H1 (cell line): ENCODE measurements at regions not wholly inside any gene's neighbourhood (a gene's known extent, or its start where the extent isn't known, plus 50 kb on each side); places are given as distances from the start of the nearest gene placed in this dataset.

ENCODE experiments used
- CTCF ChIA-PET: fragments of 300-600 bp; sonication (Branson Sonifier 250); formaldehyde crosslinking; loops from one replicate; lab custom pipeline; 2021; ENCODE audit not compliant: partially characterized antibody; lab: Charles Lee
- POLR2A ChIA-PET: fragments of 300-600 bp; sonication (Branson Sonifier 250); formaldehyde crosslinking; loops from one replicate; lab custom pipeline; 2021; ENCODE audit warnings: inconsistent platforms; ENCODE audit not compliant: partially characterized antibody; lab: Charles Lee
- DNase-seq, 2 experiments: peaks; one replicate each; pipeline versions ENCODE4 v3.0.0 to v3.0.0-alpha.2; 2010 to 2022; ENCODE audit warnings: low spot score in 2 of 2, low read depth in 1 of 2, mixed read lengths in 1 of 2
- FAIRE-seq: peaks from 2 replicates; lab custom pipeline; 2011; peaks lifted over from hg19 to GRCh38; lab: Jason Lieb, UNC
- H2AFZ ChIP-seq: 2 replicates; pipeline ENCODE4 v1.8.1; 2012; ENCODE audit warnings: low read length, inconsistent platforms
- H2AK5ac ChIP-seq: 2 replicates; pipeline ENCODE4 v1.6.1; 2013; ENCODE audit warnings: low read depth, low read length
- H2BK120ac ChIP-seq: replicated peaks from 2 replicates; pipeline ENCODE3; 2013; ENCODE audit warnings: low read depth, low read length, inconsistent platforms
- H2BK12ac ChIP-seq: 2 replicates; pipeline ENCODE4 v1.6.1; 2013; ENCODE audit warnings: low read depth, low read length
- H2BK15ac ChIP-seq: 2 replicates; pipeline ENCODE4 v1.6.1; 2013; ENCODE audit warnings: low read length
- H2BK20ac ChIP-seq: 2 replicates; pipeline ENCODE4 v1.6.1; 2013; ENCODE audit warnings: low read length
- H2BK5ac ChIP-seq: 2 replicates; pipeline ENCODE4 v1.6.1; 2013; ENCODE audit warnings: low read depth, low read length
- H3K14ac ChIP-seq: 2 replicates; pipeline ENCODE4 v1.6.1; 2013; ENCODE audit warnings: inconsistent platforms; ENCODE audit not compliant: insufficient read length
- H3K18ac ChIP-seq: 2 replicates; pipeline ENCODE4 v1.6.1; 2013; ENCODE audit warnings: low read length; ENCODE audit errors: extremely low read depth
- H3K23ac ChIP-seq: 2 replicates; pipeline ENCODE4 v1.6.1; 2013; ENCODE audit warnings: inconsistent platforms; ENCODE audit not compliant: insufficient read length
- H3K23me2 ChIP-seq: 2 replicates; pipeline ENCODE4 v1.6.1; 2013; ENCODE audit warnings: low read depth, low read length
- H3K27ac ChIP-seq: 2 replicates; pipeline ENCODE4 v1.6.1; 2011; ENCODE audit warnings: low read depth, low read length, inconsistent platforms
- H3K27me3 ChIP-seq, 4 experiments: replicated peaks in 1 of 4; 1 replicate in 1 of 4; 2 replicates in 3 of 4; pipeline versions ENCODE4 v1.6.1 to v1.8.1; 2011 to 2013; ENCODE audit warnings: low read length in 3 of 4, mild to moderate bottlenecking in 3 of 4, inconsistent platforms in 2 of 4, mixed read lengths in 2 of 4, moderate library complexity in 1 of 4; ENCODE audit not compliant: control insufficient read depth in 3 of 4, insufficient read depth in 3 of 4; ENCODE audit errors: extremely low read depth in 1 of 4
- H3K36me3 ChIP-seq, 4 experiments: 2 replicates each; pipeline versions ENCODE4 v1.6.1 to v1.8.1; 2011 to 2013; ENCODE audit warnings: mild to moderate bottlenecking in 4 of 4, low read length in 3 of 4, moderate library complexity in 2 of 4, control low read depth in 1 of 4, inconsistent platforms in 1 of 4; ENCODE audit not compliant: insufficient read depth in 4 of 4, control insufficient read depth in 2 of 4
- H3K4ac ChIP-seq: replicated peaks from 2 replicates; pipeline ENCODE3; 2013; ENCODE audit warnings: low read length, low read depth, mixed read lengths, inconsistent platforms; ENCODE audit not compliant: insufficient read length
- H3K4me1 ChIP-seq, 4 experiments: replicated peaks in 1 of 4; 1 replicate in 1 of 4; 2 replicates in 3 of 4; pipeline versions ENCODE4 v1.6.1 to v1.8.1; 2011 to 2013; ENCODE audit warnings: low read length in 3 of 4, inconsistent platforms in 2 of 4, mixed read lengths in 1 of 4; ENCODE audit not compliant: insufficient read depth in 4 of 4, control insufficient read depth in 3 of 4
- H3K4me2 ChIP-seq, 2 experiments: 2 replicates each; pipeline versions ENCODE4 v1.6.1 to v1.8.1; 2011 to 2013; ENCODE audit warnings: low read depth in 2 of 2, low read length in 2 of 2, control low read depth in 1 of 2, inconsistent platforms in 1 of 2, mild to moderate bottlenecking in 1 of 2; ENCODE audit not compliant: insufficient read depth in 1 of 2
- H3K4me3 ChIP-seq, 4 experiments: fragments of 200-600, 300-600 bp in 1 of 4; sonication (generic), shearing (Covaris generic), sonication (Bioruptor Twin) in 1 of 4; 2 replicates each; pipeline versions ENCODE4 v1.5.1 to v1.8.1; 2011 to 2016; ENCODE audit warnings: low read length in 4 of 4, low read depth in 3 of 4, control low read depth in 2 of 4, inconsistent platforms in 2 of 4, mild to moderate bottlenecking in 2 of 4, mixed read lengths in 1 of 4, moderate library complexity in 1 of 4; ENCODE audit not compliant: insufficient read depth in 2 of 4; ENCODE audit errors: extremely low read depth in 1 of 4
- H3K56ac ChIP-seq: replicated peaks from 2 replicates; pipeline ENCODE3; 2013; ENCODE audit warnings: low read depth, mild to moderate bottlenecking, mixed read lengths, low read length, inconsistent platforms; ENCODE audit not compliant: insufficient read length
- H3K79me1 ChIP-seq: 2 replicates; pipeline ENCODE4 v1.6.1; 2013; ENCODE audit warnings: low read depth, low read length, control low read depth
- H3K79me2 ChIP-seq, 2 experiments: 2 replicates each; pipeline versions ENCODE4 v1.6.1 to v1.8.1; 2012 to 2013; ENCODE audit warnings: low read length in 2 of 2, mild to moderate bottlenecking in 2 of 2, inconsistent platforms in 1 of 2; ENCODE audit not compliant: insufficient read depth in 2 of 2, control insufficient read depth in 1 of 2
- H3K9ac ChIP-seq, 4 experiments: replicated peaks in 1 of 4; 1 replicate in 1 of 4; 2 replicates in 3 of 4; pipeline versions ENCODE4 v1.6.1 to v1.8.1; 2011 to 2013; ENCODE audit warnings: low read depth in 3 of 4, low read length in 3 of 4, control low read depth in 2 of 4, mild to moderate bottlenecking in 2 of 4, moderate library complexity in 2 of 4, inconsistent platforms in 1 of 4; ENCODE audit errors: extremely low read depth in 1 of 4
- H3K9me3 ChIP-seq, 2 experiments: 2 replicates each; pipeline versions ENCODE4 v1.6.1 to v1.8.1; 2012 to 2013; ENCODE audit warnings: mild to moderate bottlenecking in 2 of 2, moderate library complexity in 2 of 2, control low read depth in 1 of 2, inconsistent platforms in 1 of 2, low read depth in 1 of 2, low read length in 1 of 2, mixed read lengths in 1 of 2; ENCODE audit not compliant: insufficient read depth in 2 of 2
- H4K20me1 ChIP-seq, 2 experiments: replicated peaks in 1 of 2; 2 replicates each; pipeline versions ENCODE3 to v1.8.1; 2011 to 2013; ENCODE audit warnings: inconsistent platforms in 2 of 2, low read length in 2 of 2, mild to moderate bottlenecking in 1 of 2; ENCODE audit not compliant: insufficient read depth in 2 of 2, control insufficient read depth in 1 of 2
- H4K5ac ChIP-seq: 2 replicates; pipeline ENCODE4 v1.6.1; 2013; ENCODE audit warnings: low read length, low read depth, mixed read lengths, inconsistent platforms; ENCODE audit not compliant: insufficient read length
- H4K8ac ChIP-seq: 2 replicates; pipeline ENCODE4 v1.8.0; 2013; ENCODE audit warnings: mild to moderate bottlenecking, moderate library complexity, low read length, inconsistent platforms; ENCODE audit not compliant: insufficient read depth; ENCODE audit errors: extremely low read depth
- H4K91ac ChIP-seq: replicated peaks from 2 replicates; pipeline ENCODE3; 2013; ENCODE audit warnings: low read length, mixed read lengths, inconsistent platforms; ENCODE audit not compliant: insufficient read length
- CBX8 ChIP-seq: fragments of 300-800, 300-1000 bp; sonication (generic); IDR thresholded peaks from 2 replicates; pipeline ENCODE4 v1.7.1; 2016; ENCODE audit warnings: low read depth, low read length, borderline replicate concordance
- CHD2 ChIP-seq: IDR thresholded peaks from 2 replicates; pipeline ENCODE4 v1.6.1; 2012; ENCODE audit warnings: low read length, improper control_type of control experiment
- CTCF ChIP-seq, 3 experiments: IDR thresholded peaks; 1 replicate in 2 of 3; 2 replicates in 1 of 3; pipeline versions ENCODE4 v1.5.1 to v1.6.1; 2011; ENCODE audit warnings: low read length in 3 of 3, mild to moderate bottlenecking in 3 of 3, inconsistent platforms in 2 of 3, low read depth in 1 of 3, moderate library complexity in 1 of 3; ENCODE audit not compliant: insufficient read depth in 1 of 3; ENCODE audit errors: control extremely low read depth in 1 of 3
- E2F6 ChIP-seq: IDR thresholded peaks from 2 replicates; pipeline ENCODE4 v1.6.1; 2012; ENCODE audit warnings: inconsistent platforms
- EP300 ChIP-seq, 2 experiments: IDR thresholded peaks; 1 replicate in 1 of 2; 2 replicates in 1 of 2; pipeline ENCODE4 v1.6.1; 2011 to 2012; ENCODE audit warnings: low read depth in 2 of 2, low read length in 2 of 2, mild to moderate bottlenecking in 2 of 2, borderline replicate concordance in 1 of 2, inconsistent platforms in 1 of 2, moderate library complexity in 1 of 2
- HDAC6 ChIP-seq: IDR thresholded peaks from one replicate; pipeline ENCODE4 v1.7.1; 2012; ENCODE audit warnings: low read depth, mild to moderate bottlenecking, inconsistent platforms, low read length, moderate library complexity
- KDM1A ChIP-seq: fragments of 200-600, 300-600 bp; sonication (generic); IDR thresholded peaks from 2 replicates; pipeline ENCODE4 v1.7.1; 2016; ENCODE audit warnings: mild to moderate bottlenecking, low read length, borderline replicate concordance
- PHF8 ChIP-seq: fragments of 200-600 bp; sonication (generic); conservative IDR thresholded peaks from 2 replicates; pipeline ENCODE4 v1.7.1; 2012; ENCODE audit warnings: low read depth, mild to moderate bottlenecking, inconsistent platforms, low read length, moderate library complexity
- SP1 ChIP-seq: IDR thresholded peaks from 2 replicates; pipeline ENCODE4 v1.6.1; 2011; ENCODE audit warnings: low read depth, low read length
- TAF1 ChIP-seq: IDR thresholded peaks from 2 replicates; pipeline ENCODE4 v1.6.1; 2011; ENCODE audit warnings: mild to moderate bottlenecking, low read depth, low read length
- ZNF274 ChIP-seq: IDR thresholded peaks from 2 replicates; pipeline ENCODE4 v1.7.0; 2012; ENCODE audit warnings: low read length, borderline replicate concordance; ENCODE audit errors: extremely low read depth
- WGBS, 2 experiments: shearing (Covaris generic) in 1 of 2; methylation state at CpG; one replicate each; pipeline versions ENCODE4 v1.1.6 to v1.1.7; 2013 to 2015; ENCODE audit warnings: low lambda C conversion rate in 2 of 2, mixed read lengths in 2 of 2, inconsistent platforms in 1 of 2, low coverage in 1 of 2, missing lambda C conversion rate in 1 of 2; ENCODE audit not compliant: insufficient replicate concordance in 2 of 2, insufficient coverage in 1 of 2, insufficient read length in 1 of 2; ENCODE audit errors: extremely low coverage in 1 of 2, missing lambda C conversion rate in 1 of 2; 5-methylcytosine and 5-hydroxymethylcytosine counted together

- Histone ChIP-seq H3K79me1 (no peaks in the 10 kb centered on the region), H3K4ac (no peak overlapping the region), H3K23ac (no peak overlapping the region), H2BK20ac (no peak overlapping the region), H4K5ac (no peak overlapping the region), H3K27me3 (no peaks in the 10 kb centered on the region), H2AK5ac (no peak overlapping the region), H4K91ac (no peak overlapping the region), H2BK120ac (no peak overlapping the region), H4K20me1 (no peaks in the 10 kb centered on the region), H2BK12ac (no peak overlapping the region), H3K27ac (no peak overlapping the region), H3K14ac (no peak overlapping the region), H3K79me2 (no peaks in the 10 kb centered on the region), H2AFZ (no peak overlapping the region), H3K18ac (no peak overlapping the region), H2BK5ac (no peak overlapping the region), H3K23me2 (no peaks in the 10 kb centered on the region), H3K36me3 (no peaks in the 10 kb centered on the region), H3K4me1 (no peaks in the 10 kb centered on the region), H2BK15ac (no peak overlapping the region), H3K4me3 (no peak overlapping the region), H3K4me2 (no peak overlapping the region), H3K9me3 (no peaks in the 10 kb centered on the region), H3K56ac (no peak overlapping the region), H3K9ac (no peak overlapping the region), H4K8ac (no peak overlapping the region)
- TF ChIP-seq ZNF274 (no peak), KDM1A (no peak), HDAC6 (no peak), E2F6 (no peak), EP300 (IDR thresholded peaks at IDR 0.05; ENCODE audit: borderline replicate concordance in 1 of 2, low read depth in 2 of 2, low read length in 2 of 2) (no peak), PHF8 (no peak), CTCF (IDR thresholded peaks at IDR 0.05; ENCODE audit: control extremely low read depth in 1 of 3, insufficient read depth in 1 of 3, low read depth in 1 of 3, low read length in 3 of 3) (no peak), CHD2 (no peak), CBX8 (no peak), SP1 (no peak), TAF1 (no peak)
- ChIA-PET CTCF (interaction anchor here (0.7 to 3.0 kb wide), 3 partner anchors 46 to 455 kb away, joined by 3 to 9 read pairs (median 3); no protein-coding TSS in a partner anchor), POLR2A (no interaction called here)
- no peak for DNase-seq
- 96% methylated on average over 2 of the region's 2 CpGs; no CpG with 5 or more reads in 1 of the 2 experiments for WGBS, 2 experiments
- FAIRE-seq: no peak
Measured at GRCh38 chr12:65648461-65648860, 175.8 kb upstream of the HMGA2 start.
